Astrocyte (in vitro differentiated cells and primary cell): ENCODE measurements at regions not wholly inside any gene's neighbourhood (a gene's known extent, or its start where the extent isn't known, plus 50 kb on each side); places are given as distances from the start of the nearest gene placed in this dataset.

Experiments
- DNase-seq: peaks from one replicate; pipeline ENCODE4 v3.0.0-alpha.2; 2010; ENCODE audit warnings: low read depth
- FAIRE-seq: peaks from 2 replicates; lab custom pipeline; 2011; peaks lifted over from hg19 to GRCh38; lab: Jason Lieb, UNC
- H2AFZ ChIP-seq: 2 replicates; pipeline ENCODE4 v1.6.0; 2012; ENCODE audit warnings: low read depth, low read length, inconsistent platforms
- H3K27ac ChIP-seq: 2 replicates; pipeline ENCODE4 v1.5.1; 2011; ENCODE audit warnings: low read depth, low read length, inconsistent platforms
- H3K27me3 ChIP-seq: 2 replicates; pipeline ENCODE4 v1.6.0; 2011; ENCODE audit warnings: low read length, inconsistent platforms; ENCODE audit not compliant: insufficient read depth
- H3K36me3 ChIP-seq: 2 replicates; pipeline ENCODE4 v1.5.1; 2011; ENCODE audit warnings: low read length, inconsistent platforms; ENCODE audit not compliant: insufficient read depth
- H3K4me1 ChIP-seq: 2 replicates; pipeline ENCODE4 v1.5.1; 2011; ENCODE audit warnings: low read length, inconsistent platforms; ENCODE audit not compliant: insufficient read depth
- H3K4me2 ChIP-seq: 2 replicates; pipeline ENCODE4 v1.6.0; 2012; ENCODE audit warnings: low read length, inconsistent platforms
- H3K4me3 ChIP-seq: 2 replicates; pipeline ENCODE4 v1.5.1; 2011; ENCODE audit warnings: low read depth, mild to moderate bottlenecking, low read length, inconsistent platforms; ENCODE audit not compliant: insufficient read depth
- H3K79me2 ChIP-seq: 2 replicates; pipeline ENCODE4 v1.6.0; 2012; ENCODE audit warnings: mild to moderate bottlenecking, low read length, inconsistent platforms; ENCODE audit not compliant: insufficient read depth
- H3K9ac ChIP-seq: 2 replicates; pipeline ENCODE4 v1.6.0; 2012; ENCODE audit warnings: mild to moderate bottlenecking, low read length, inconsistent platforms
- H3K9me3 ChIP-seq: 2 replicates; pipeline ENCODE4 v1.5.1; 2012; ENCODE audit warnings: low read depth, mild to moderate bottlenecking, low read length, inconsistent platforms; ENCODE audit not compliant: insufficient read depth
- H4K20me1 ChIP-seq: 2 replicates; pipeline ENCODE4 v1.6.0; 2012; ENCODE audit warnings: low read length, inconsistent platforms; ENCODE audit not compliant: insufficient read depth
- H3K27ac Mint-ChIP-seq: one replicate; pipeline ENCODE4 v1.8.0; 2021; ENCODE audit warnings: mild to moderate bottlenecking, mixed read lengths; ENCODE audit not compliant: unreplicated experiment
- H3K27me3 Mint-ChIP-seq: one replicate; pipeline ENCODE4 v1.8.0; 2021; ENCODE audit warnings: low read depth, mixed read lengths; ENCODE audit not compliant: unreplicated experiment
- H3K36me3 Mint-ChIP-seq: one replicate; pipeline ENCODE4 v1.8.0; 2021; ENCODE audit warnings: low read depth, mixed read lengths; ENCODE audit not compliant: unreplicated experiment
- H3K4me1 Mint-ChIP-seq: one replicate; pipeline ENCODE4 v1.8.0; 2021; ENCODE audit warnings: low read depth, mixed read lengths; ENCODE audit not compliant: unreplicated experiment
- H3K4me3 Mint-ChIP-seq: one replicate; pipeline ENCODE4 v1.8.0; 2021; ENCODE audit warnings: mild to moderate bottlenecking, moderate library complexity, mixed read lengths; ENCODE audit not compliant: unreplicated experiment
- H3K9me3 Mint-ChIP-seq: one replicate; pipeline ENCODE4 v1.8.0; 2021; ENCODE audit warnings: mild to moderate bottlenecking, mixed read lengths; ENCODE audit not compliant: unreplicated experiment
- EZH2 ChIP-seq: IDR thresholded peaks from 2 replicates; pipeline ENCODE4 v1.6.1; 2012; ENCODE audit warnings: mild to moderate bottlenecking, low read length, inconsistent platforms; ENCODE audit not compliant: insufficient read depth
- TF ChIP-seq, protein P1 (sequence below): IDR thresholded peaks from 2 replicates; pipeline ENCODE4 v1.5.1; 2011; ENCODE audit warnings: low read depth, mild to moderate bottlenecking, inconsistent platforms, low read length, moderate library complexity; ENCODE audit not compliant: insufficient read depth

DNA sequence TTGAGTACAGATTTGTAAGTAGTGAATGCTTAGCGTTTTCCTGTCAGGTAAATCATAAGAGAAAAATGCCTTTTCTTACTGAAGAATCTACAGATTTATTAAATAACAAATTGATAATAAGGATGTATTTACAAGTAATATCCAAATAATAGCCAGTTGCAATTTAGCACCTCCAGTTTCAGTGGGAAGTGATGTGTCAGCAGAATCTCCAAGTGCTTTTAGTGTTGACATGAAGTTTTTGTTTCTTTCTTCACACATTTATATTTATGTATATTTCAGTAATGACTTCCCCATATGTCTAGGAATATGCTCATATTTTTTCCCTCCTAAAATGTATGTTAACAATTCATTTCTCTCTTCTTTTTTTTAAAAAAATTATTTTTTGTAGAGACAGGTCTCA is 229.9 kb upstream of the GRIN3A start:
- Histone ChIP-seq H3K36me3 (no peaks in the 10 kb centered on the region), H3K9ac (no peak overlapping the region), H3K9me3 (no peaks in the 10 kb centered on the region), H3K4me3 (no peak overlapping the region), H4K20me1 (no peaks in the 10 kb centered on the region), H3K4me2 (no peak overlapping the region), H3K79me2 (no peaks in the 10 kb centered on the region), H3K27ac (no peak overlapping the region), H3K27me3 (no peaks in the 10 kb centered on the region), H3K4me1 (no peaks in the 10 kb centered on the region), H2AFZ (no peak overlapping the region)
- peaks cover 3% of the 10 kb centered on the region for H3K9me3 Mint-ChIP-seq
- DNase-seq (no peak), FAIRE-seq (no peak)
- no peak for TF ChIP-seq EZH2
- TF ChIP-seq, protein P1, sequence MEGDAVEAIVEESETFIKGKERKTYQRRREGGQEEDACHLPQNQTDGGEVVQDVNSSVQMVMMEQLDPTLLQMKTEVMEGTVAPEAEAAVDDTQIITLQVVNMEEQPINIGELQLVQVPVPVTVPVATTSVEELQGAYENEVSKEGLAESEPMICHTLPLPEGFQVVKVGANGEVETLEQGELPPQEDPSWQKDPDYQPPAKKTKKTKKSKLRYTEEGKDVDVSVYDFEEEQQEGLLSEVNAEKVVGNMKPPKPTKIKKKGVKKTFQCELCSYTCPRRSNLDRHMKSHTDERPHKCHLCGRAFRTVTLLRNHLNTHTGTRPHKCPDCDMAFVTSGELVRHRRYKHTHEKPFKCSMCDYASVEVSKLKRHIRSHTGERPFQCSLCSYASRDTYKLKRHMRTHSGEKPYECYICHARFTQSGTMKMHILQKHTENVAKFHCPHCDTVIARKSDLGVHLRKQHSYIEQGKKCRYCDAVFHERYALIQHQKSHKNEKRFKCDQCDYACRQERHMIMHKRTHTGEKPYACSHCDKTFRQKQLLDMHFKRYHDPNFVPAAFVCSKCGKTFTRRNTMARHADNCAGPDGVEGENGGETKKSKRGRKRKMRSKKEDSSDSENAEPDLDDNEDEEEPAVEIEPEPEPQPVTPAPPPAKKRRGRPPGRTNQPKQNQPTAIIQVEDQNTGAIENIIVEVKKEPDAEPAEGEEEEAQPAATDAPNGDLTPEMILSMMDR, result no peak
- H3K4me3 Mint-ChIP-seq, result no peak overlapping the region
- no peaks in the 10 kb centered on the region for H3K27me3 Mint-ChIP-seq
- no peak overlapping the region for H3K27ac Mint-ChIP-seq
- H3K4me1 Mint-ChIP-seq, result no peaks in the 10 kb centered on the region
- no peaks in the 10 kb centered on the region for H3K36me3 Mint-ChIP-seq

DNA sequence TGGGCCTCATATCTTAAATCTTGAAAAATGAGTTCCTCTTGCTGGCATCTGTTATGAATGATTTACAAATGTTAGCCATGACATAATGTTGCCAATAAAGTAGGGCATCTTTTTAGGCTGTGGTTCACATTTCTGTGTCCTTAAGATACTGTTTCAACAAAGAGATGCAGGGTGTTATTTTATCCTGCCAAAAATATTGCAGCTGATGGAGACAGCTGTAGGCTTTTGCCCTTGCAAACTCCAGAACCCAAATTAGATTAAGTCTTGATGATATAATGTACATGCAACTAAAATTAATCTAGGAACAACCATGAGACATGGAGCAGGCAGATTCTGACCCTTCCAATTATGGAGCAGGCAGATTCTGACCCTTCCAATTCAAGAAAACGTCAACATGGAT is 228.2 kb upstream of the GRIN3A start:
- no peak for FAIRE-seq
- no peaks in the 10 kb centered on the region for H3K36me3 Mint-ChIP-seq
- no peak overlapping the region for H3K9ac ChIP-seq
- H3K36me3 ChIP-seq, result no peaks in the 10 kb centered on the region
- no peak for DNase-seq
- H3K79me2 ChIP-seq, result no peaks in the 10 kb centered on the region
- H2AFZ ChIP-seq, result no peak overlapping the region
- no peaks in the 10 kb centered on the region for H4K20me1 ChIP-seq
- no peaks in the 10 kb centered on the region for H3K4me1 ChIP-seq
- TF ChIP-seq EZH2, result no peak
- TF ChIP-seq, protein P1, result no peak
- no peaks in the 10 kb centered on the region for H3K27me3 Mint-ChIP-seq
- no peak overlapping the region for H3K4me3 ChIP-seq
- H3K9me3 Mint-ChIP-seq, result peaks cover 3% of the 10 kb centered on the region
- no peak overlapping the region for H3K4me3 Mint-ChIP-seq
- H3K4me1 Mint-ChIP-seq, result no peaks in the 10 kb centered on the region
- H3K27me3 ChIP-seq, result no peaks in the 10 kb centered on the region
- no peak overlapping the region for H3K4me2 ChIP-seq
- H3K27ac Mint-ChIP-seq, result no peak overlapping the region
- no peak overlapping the region for H3K27ac ChIP-seq
- H3K9me3 ChIP-seq, result no peaks in the 10 kb centered on the region

DNA sequence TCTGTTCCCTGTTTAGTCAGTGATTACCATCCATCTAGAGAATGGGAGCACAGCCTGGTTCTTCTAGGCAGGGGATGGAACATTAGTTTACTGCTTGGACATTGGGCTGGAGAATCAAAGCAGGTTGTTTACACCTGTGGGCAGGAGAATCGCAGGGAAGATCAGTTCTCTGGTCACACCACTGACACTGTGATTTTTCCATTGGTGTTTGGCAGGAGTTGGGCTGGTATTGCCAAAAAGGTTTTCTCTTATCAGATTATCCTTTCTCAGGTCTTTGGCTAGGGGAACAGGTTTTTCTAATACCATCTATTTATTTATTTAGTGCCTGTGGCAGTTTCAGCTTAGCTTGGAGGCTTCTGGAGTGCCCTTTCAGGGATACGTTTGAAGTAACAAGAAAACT is 219.3 kb upstream of the GRIN3A start:
- H3K9me3 Mint-ChIP-seq, result peaks cover 4% of the 10 kb centered on the region
- no peak overlapping the region for H3K4me3 Mint-ChIP-seq
- Histone ChIP-seq H3K9me3 (no peaks in the 10 kb centered on the region), H3K4me1 (no peaks in the 10 kb centered on the region), H3K9ac (no peak overlapping the region), H3K79me2 (no peaks in the 10 kb centered on the region), H3K4me3 (no peak overlapping the region), H3K36me3 (no peaks in the 10 kb centered on the region), H4K20me1 (no peaks in the 10 kb centered on the region), H3K27me3 (no peaks in the 10 kb centered on the region), H2AFZ (no peak overlapping the region), H3K4me2 (no peak overlapping the region), H3K27ac (no peak overlapping the region)
- DNase-seq (no peak), FAIRE-seq (no peak)
- no peak for TF ChIP-seq EZH2
- TF ChIP-seq, protein P1, result no peak
- H3K36me3 Mint-ChIP-seq, result no peaks in the 10 kb centered on the region
- no peaks in the 10 kb centered on the region for H3K27me3 Mint-ChIP-seq
- no peak overlapping the region for H3K27ac Mint-ChIP-seq
- H3K4me1 Mint-ChIP-seq, result no peaks in the 10 kb centered on the region
